ENCODE measurements at regions not wholly inside any gene's neighbourhood (a gene's known extent, or its start where the extent isn't known, plus 50 kb on each side); places are given as distances from the start of the nearest gene placed in this dataset.
A peak's percentile ranks its signal among the peaks of the same experiment; 100 is the strongest.

DNA sequence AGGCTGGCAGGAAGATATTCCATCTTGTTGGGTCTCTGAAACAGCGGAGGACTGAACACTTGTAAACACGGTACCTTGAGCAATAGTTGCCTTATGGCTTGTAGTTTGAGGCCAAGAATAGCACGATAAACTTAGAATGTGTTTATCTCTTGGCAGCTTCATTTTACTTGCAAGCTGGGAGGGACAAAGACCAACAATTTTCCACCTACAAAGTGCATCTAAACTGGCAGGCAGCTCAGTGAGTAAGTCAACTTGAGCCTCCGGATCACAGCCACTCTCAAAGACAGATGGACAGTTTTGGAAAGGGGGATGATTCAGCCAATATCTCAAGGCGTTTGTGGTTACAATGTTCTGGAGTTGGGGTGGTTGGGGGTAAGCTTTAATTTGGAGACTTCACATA is 652.6 kb downstream of the CETN3 start:
- no peak overlapping the region for H3K9ac ChIP-seq (ENCODE audit: insufficient read depth in 1 of 2, low read length in 2 of 2)
- DNase-seq (peak in 1 of 3 donors; percentile 17), ATAC-seq (ENCODE audit: insufficient read depth, low FRiP score) (no peak)
- H3K27ac ChIP-seq (ENCODE audit: low read depth in 1 of 2, low read length in 1 of 2), result peak overlapping the region in 1 of 2 donors; percentile 3
- TF ChIP-seq, protein P1, sequence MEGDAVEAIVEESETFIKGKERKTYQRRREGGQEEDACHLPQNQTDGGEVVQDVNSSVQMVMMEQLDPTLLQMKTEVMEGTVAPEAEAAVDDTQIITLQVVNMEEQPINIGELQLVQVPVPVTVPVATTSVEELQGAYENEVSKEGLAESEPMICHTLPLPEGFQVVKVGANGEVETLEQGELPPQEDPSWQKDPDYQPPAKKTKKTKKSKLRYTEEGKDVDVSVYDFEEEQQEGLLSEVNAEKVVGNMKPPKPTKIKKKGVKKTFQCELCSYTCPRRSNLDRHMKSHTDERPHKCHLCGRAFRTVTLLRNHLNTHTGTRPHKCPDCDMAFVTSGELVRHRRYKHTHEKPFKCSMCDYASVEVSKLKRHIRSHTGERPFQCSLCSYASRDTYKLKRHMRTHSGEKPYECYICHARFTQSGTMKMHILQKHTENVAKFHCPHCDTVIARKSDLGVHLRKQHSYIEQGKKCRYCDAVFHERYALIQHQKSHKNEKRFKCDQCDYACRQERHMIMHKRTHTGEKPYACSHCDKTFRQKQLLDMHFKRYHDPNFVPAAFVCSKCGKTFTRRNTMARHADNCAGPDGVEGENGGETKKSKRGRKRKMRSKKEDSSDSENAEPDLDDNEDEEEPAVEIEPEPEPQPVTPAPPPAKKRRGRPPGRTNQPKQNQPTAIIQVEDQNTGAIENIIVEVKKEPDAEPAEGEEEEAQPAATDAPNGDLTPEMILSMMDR (IDR thresholded peaks at IDR 0.05; ENCODE audit: control extremely low read depth, extremely low read depth), result no peak
- no peak overlapping the region for H3K4me3 ChIP-seq
- no peaks in the 10 kb centered on the region for H3K36me3 ChIP-seq (ENCODE audit: control insufficient read depth in 4 of 4, insufficient read depth in 4 of 4, low read length in 4 of 4)
- no peaks in the 10 kb centered on the region for H3K4me1 ChIP-seq (ENCODE audit: control insufficient read depth in 5 of 5, insufficient read depth in 5 of 5, low read length in 5 of 5)
- no peaks in the 10 kb centered on the region for H3K9me3 ChIP-seq (ENCODE audit: control insufficient read depth in 4 of 4, insufficient read depth in 3 of 4, low read length in 3 of 4)
- no peaks in the 10 kb centered on the region for H3K27me3 ChIP-seq (ENCODE audit: control insufficient read depth in 3 of 3, insufficient read depth in 3 of 3, low read length in 2 of 3)
- WGBS, 2 donors, result 66 to 82% methylated on average over 5 of the region's 5 CpGs

- no peaks in the 10 kb centered on the region for H3K4me1 ChIP-seq (ENCODE audit: control insufficient read depth in 5 of 5, insufficient read depth in 5 of 5, low read length in 5 of 5)
- no peaks in the 10 kb centered on the region for H3K27me3 ChIP-seq (ENCODE audit: control insufficient read depth in 3 of 3, insufficient read depth in 3 of 3, low read length in 2 of 3)
- TF ChIP-seq, protein P1 (IDR thresholded peaks at IDR 0.05; ENCODE audit: control extremely low read depth, extremely low read depth), result no peak
- H3K27ac ChIP-seq (ENCODE audit: low read depth in 1 of 2, low read length in 1 of 2), result no peak overlapping the region
- no peak for DNase-seq
- H3K4me3 ChIP-seq, result no peak overlapping the region
- WGBS, 2 donors, result 93 to 96% methylated on average over 2 of the region's 2 CpGs
- no peak for ATAC-seq (ENCODE audit: insufficient read depth, low FRiP score)
- H3K9ac ChIP-seq (ENCODE audit: insufficient read depth in 1 of 2, low read length in 2 of 2), result no peak overlapping the region
- no peaks in the 10 kb centered on the region for H3K9me3 ChIP-seq (ENCODE audit: control insufficient read depth in 4 of 4, insufficient read depth in 3 of 4, low read length in 3 of 4)
- no peaks in the 10 kb centered on the region for H3K36me3 ChIP-seq (ENCODE audit: control insufficient read depth in 4 of 4, insufficient read depth in 4 of 4, low read length in 4 of 4)
Observed at GRCh38 chr5:89755024-89755423, 654.5 kb downstream of the CETN3 start.

DNA sequence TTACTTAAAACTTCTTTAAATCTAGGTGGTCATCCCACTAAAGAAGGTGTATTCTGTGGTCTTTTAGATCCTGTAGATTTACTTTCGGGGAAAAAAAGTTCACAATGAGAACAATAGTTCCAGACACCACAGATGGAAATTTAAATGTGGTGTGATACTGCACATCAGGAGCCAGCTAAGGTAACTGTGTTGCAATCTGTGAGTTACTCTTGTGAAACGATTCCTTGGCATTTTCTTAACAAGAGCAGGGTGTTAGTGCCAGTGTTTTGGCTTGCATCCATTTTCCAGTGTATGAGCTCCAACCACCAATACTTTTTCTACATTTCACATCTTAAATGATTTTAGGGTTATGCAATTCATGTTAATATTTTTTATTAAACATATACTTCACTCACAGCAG is 674.5 kb downstream of the CETN3 start:
- Histone ChIP-seq H3K9me3 (ENCODE audit: control insufficient read depth in 4 of 4, insufficient read depth in 3 of 4, low read length in 3 of 4) (no peaks in the 10 kb centered on the region), H3K27ac (ENCODE audit: low read depth in 1 of 2, low read length in 1 of 2) (no peak overlapping the region), H3K4me3 (no peak overlapping the region), H3K9ac (ENCODE audit: insufficient read depth in 1 of 2, low read length in 2 of 2) (no peak overlapping the region), H3K4me1 (ENCODE audit: control insufficient read depth in 5 of 5, insufficient read depth in 5 of 5, low read length in 5 of 5) (no peaks in the 10 kb centered on the region), H3K36me3 (ENCODE audit: control insufficient read depth in 4 of 4, insufficient read depth in 4 of 4, low read length in 4 of 4) (no peaks in the 10 kb centered on the region), H3K27me3 (ENCODE audit: control insufficient read depth in 3 of 3, insufficient read depth in 3 of 3, low read length in 2 of 3) (no peaks in the 10 kb centered on the region)
- TF ChIP-seq, protein P1 (IDR thresholded peaks at IDR 0.05; ENCODE audit: control extremely low read depth, extremely low read depth), result no peak
- DNase-seq (peak in 2 of 3 donors; percentile 16 to 39), ATAC-seq (ENCODE audit: insufficient read depth, low FRiP score) (no peak)
- WGBS, 2 donors, result 47 to 48% methylated on average over 2 of the region's 2 CpGs

DNA sequence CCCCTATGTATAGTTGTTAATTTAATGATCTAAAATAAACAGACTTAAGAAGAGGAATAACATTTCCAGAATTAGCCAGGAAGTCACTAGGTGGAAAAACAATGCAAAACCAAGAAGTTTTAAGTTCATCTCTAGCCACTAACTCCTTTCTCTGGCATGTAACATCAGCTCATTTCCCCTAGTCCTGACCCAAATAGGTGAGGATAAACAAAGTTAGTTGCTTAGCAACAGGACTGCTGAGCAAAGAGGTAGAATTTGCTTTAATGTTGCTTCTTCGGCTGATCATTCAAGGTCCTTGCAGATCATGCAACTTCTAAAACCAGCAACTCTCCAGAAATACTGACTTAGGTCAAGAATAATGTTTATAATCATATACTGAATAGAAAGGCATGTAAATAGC is 675.8 kb downstream of the CETN3 start:
- no peaks in the 10 kb centered on the region for H3K27me3 ChIP-seq (ENCODE audit: control insufficient read depth in 3 of 3, insufficient read depth in 3 of 3, low read length in 2 of 3)
- no peaks in the 10 kb centered on the region for H3K9me3 ChIP-seq (ENCODE audit: control insufficient read depth in 4 of 4, insufficient read depth in 3 of 4, low read length in 3 of 4)
- H3K36me3 ChIP-seq (ENCODE audit: control insufficient read depth in 4 of 4, insufficient read depth in 4 of 4, low read length in 4 of 4), result no peaks in the 10 kb centered on the region
- ATAC-seq (ENCODE audit: insufficient read depth, low FRiP score), result no peak
- no peak for DNase-seq
- H3K4me1 ChIP-seq (ENCODE audit: control insufficient read depth in 5 of 5, insufficient read depth in 5 of 5, low read length in 5 of 5), result peaks cover 0 to 7% (median 2%) of the 10 kb centered on the region in 5 donors
- H3K27ac ChIP-seq (ENCODE audit: low read depth in 1 of 2, low read length in 1 of 2), result no peak overlapping the region
- H3K4me3 ChIP-seq, result no peak overlapping the region
- 57 to 89% methylated on average over 1 of the region's 1 CpG for WGBS, 2 donors
- TF ChIP-seq, protein P1 (IDR thresholded peaks at IDR 0.05; ENCODE audit: control extremely low read depth, extremely low read depth), result no peak
- H3K9ac ChIP-seq (ENCODE audit: insufficient read depth in 1 of 2, low read length in 2 of 2), result no peak overlapping the region

All from lung (tissue), 11 donors.